ENCODE measurements at regions not wholly inside any gene's neighbourhood (a gene's known extent, or its start where the extent isn't known, plus 50 kb on each side); places are given as distances from the start of the nearest gene placed in this dataset.

GRCh38 chr9:119609277-119609971 lies 240.2 kb upstream of the BRINP1 start:
- no peaks in the 10 kb centered on the region for H3K9me3 ChIP-seq
- no peak for DNase-seq (ENCODE audit: low spot score)
- H3K27me3 ChIP-seq (replicated peaks; ENCODE audit: insufficient read depth) = no peaks in the 10 kb centered on the region
- H3K36me3 ChIP-seq = no peaks in the 10 kb centered on the region
- intact Hi-C loops (cut with DNase I) = no loop called here
- TF ChIP-seq, protein P1, sequence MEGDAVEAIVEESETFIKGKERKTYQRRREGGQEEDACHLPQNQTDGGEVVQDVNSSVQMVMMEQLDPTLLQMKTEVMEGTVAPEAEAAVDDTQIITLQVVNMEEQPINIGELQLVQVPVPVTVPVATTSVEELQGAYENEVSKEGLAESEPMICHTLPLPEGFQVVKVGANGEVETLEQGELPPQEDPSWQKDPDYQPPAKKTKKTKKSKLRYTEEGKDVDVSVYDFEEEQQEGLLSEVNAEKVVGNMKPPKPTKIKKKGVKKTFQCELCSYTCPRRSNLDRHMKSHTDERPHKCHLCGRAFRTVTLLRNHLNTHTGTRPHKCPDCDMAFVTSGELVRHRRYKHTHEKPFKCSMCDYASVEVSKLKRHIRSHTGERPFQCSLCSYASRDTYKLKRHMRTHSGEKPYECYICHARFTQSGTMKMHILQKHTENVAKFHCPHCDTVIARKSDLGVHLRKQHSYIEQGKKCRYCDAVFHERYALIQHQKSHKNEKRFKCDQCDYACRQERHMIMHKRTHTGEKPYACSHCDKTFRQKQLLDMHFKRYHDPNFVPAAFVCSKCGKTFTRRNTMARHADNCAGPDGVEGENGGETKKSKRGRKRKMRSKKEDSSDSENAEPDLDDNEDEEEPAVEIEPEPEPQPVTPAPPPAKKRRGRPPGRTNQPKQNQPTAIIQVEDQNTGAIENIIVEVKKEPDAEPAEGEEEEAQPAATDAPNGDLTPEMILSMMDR (IDR thresholded peaks at IDR 0.05) = no peak
- no peak for TF ChIP-seq POLR2A (IDR thresholded peaks at IDR 0.05)
- TF ChIP-seq POLR2AphosphoS5 (IDR thresholded peaks at IDR 0.05) = no peak
- H3K27ac ChIP-seq = no peak overlapping the region
- H3K4me1 ChIP-seq (replicated peaks) = no peaks in the 10 kb centered on the region
- WGBS = 81% methylated on average over 2 of the region's 2 CpGs
- no peak overlapping the region for H3K4me3 ChIP-seq

GRCh38 chr9:119601632-119602031 lies 232.4 kb upstream of the BRINP1 start:
- Histone ChIP-seq H3K27me3 (replicated peaks; ENCODE audit: insufficient read depth) (no peaks in the 10 kb centered on the region), H3K4me3 (no peak overlapping the region), H3K9me3 (no peaks in the 10 kb centered on the region), H3K27ac (no peak overlapping the region), H3K4me1 (replicated peaks) (no peaks in the 10 kb centered on the region), H3K36me3 (no peaks in the 10 kb centered on the region)
- TF ChIP-seq, protein P1 (IDR thresholded peaks at IDR 0.05) = no peak
- TF ChIP-seq POLR2AphosphoS5 (IDR thresholded peaks at IDR 0.05) (no peak), POLR2A (IDR thresholded peaks at IDR 0.05) (no peak)
- DNase-seq (ENCODE audit: low spot score) = no peak
- intact Hi-C loops (cut with DNase I) = no loop called here

DNA sequence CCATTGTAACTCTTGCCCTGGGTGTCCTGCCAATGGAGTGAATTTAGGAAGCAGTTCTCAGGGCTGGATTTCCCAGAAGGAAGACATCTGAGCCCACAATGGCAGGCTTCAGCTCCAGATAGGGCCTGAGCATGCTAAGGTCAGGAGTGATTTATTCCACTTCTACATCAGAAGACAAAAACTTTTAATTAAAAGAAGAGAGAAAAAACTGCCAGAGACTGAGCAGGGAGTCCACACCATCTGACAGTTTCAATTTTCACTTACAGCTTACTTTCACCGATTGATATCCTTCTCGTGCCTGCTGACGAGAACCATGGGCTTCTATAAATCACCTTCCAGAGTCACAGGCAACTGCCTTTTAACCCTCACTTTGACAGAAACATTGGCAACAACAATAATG lies 228.3 kb upstream of the BRINP1 start:
- intact Hi-C loops (cut with DNase I) = no loop called here
- H3K27me3 ChIP-seq (replicated peaks; ENCODE audit: insufficient read depth) = no peaks in the 10 kb centered on the region
- no peak overlapping the region for H3K4me3 ChIP-seq
- no peak overlapping the region for H3K27ac ChIP-seq
- H3K4me1 ChIP-seq (replicated peaks) = no peaks in the 10 kb centered on the region
- TF ChIP-seq, protein P1 (IDR thresholded peaks at IDR 0.05) = no peak
- TF ChIP-seq POLR2A (IDR thresholded peaks at IDR 0.05) (no peak), POLR2AphosphoS5 (IDR thresholded peaks at IDR 0.05) (no peak)
- no peaks in the 10 kb centered on the region for H3K36me3 ChIP-seq
- 64% methylated on average over 3 of the region's 3 CpGs for WGBS
- DNase-seq (ENCODE audit: low spot score) = no peak
- H3K9me3 ChIP-seq = no peaks in the 10 kb centered on the region

DNA sequence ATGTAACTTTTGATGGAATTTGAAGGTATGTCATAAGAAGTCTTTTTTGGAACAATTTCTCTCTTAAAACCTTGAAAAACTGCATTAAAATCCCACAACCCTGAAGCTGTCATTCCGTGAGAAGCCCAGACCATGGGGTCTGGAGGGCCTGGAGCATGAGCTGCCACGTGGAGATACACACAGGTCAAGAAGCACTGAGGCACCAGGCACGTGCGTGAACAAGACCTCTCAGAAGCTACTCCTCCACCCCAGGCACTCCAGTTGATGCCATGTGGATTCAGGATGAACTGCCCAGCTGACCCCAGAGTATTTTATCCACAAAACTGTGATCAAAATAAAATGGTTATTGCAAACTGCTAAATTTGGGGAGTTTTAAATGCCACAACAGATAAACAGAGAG lies 227.5 kb upstream of the BRINP1 start:
- TF ChIP-seq POLR2A (IDR thresholded peaks at IDR 0.05) = no peak
- no peak for TF ChIP-seq POLR2AphosphoS5 (IDR thresholded peaks at IDR 0.05)
- TF ChIP-seq, protein P1 (IDR thresholded peaks at IDR 0.05) = no peak
- H3K27me3 ChIP-seq (replicated peaks; ENCODE audit: insufficient read depth) = no peaks in the 10 kb centered on the region
- H3K36me3 ChIP-seq = no peaks in the 10 kb centered on the region
- WGBS = 85% methylated on average over 4 of the region's 4 CpGs
- DNase-seq (ENCODE audit: low spot score) = no peak
- no peaks in the 10 kb centered on the region for H3K9me3 ChIP-seq
- H3K27ac ChIP-seq = no peak overlapping the region
- no peaks in the 10 kb centered on the region for H3K4me1 ChIP-seq (replicated peaks)
- intact Hi-C loops (cut with DNase I) = no loop called here
- no peak overlapping the region for H3K4me3 ChIP-seq
